ENCODE measurements at regions not wholly inside any gene's neighbourhood (a gene's known extent, or its start where the extent isn't known, plus 50 kb on each side); places are given as distances from the start of the nearest gene placed in this dataset.

DNA sequence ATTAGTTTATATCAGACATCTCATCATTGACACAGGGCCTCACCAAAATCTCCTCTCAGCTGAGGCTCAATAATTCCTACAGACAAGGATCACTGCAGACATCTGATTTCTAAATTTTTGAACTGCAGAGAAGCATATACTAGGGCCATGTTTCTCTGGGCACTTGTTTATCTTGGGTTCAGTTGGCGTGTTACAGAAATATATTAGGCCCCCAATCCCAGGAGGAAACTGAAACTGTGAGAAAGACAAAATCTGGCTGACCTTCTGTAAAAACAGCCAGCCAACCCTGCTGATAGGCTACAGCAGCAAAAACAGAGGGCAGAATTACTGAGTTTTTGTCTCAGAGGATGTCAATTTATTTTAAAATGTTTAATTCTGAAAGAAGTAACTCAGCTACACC, 634.6 kb downstream of the ETNK1 start:
- dilution Hi-C loops (cut with HindIII; ENCODE audit: low sequenced_read_pairs, unreplicated experiment) (no loop called here), in situ Hi-C loops (cut with MboI; ENCODE audit: low sequenced_read_pairs) (no loop called here), intact Hi-C loops (cut with micrococcal nuclease) (no loop called here)
- Histone ChIP-seq H4K8ac (ENCODE audit: low read depth in 2 of 2, low read length in 2 of 2) (no peak overlapping the region), H3K14ac (replicated peaks; ENCODE audit: low read depth, low read length) (no peak overlapping the region), H3K9me1 (ENCODE audit: insufficient read depth, low read length) (no peaks in the 10 kb centered on the region), H3K18ac (ENCODE audit: low read depth, low read length) (no peak overlapping the region), H3K9ac (ENCODE audit: low read depth, low read length) (no peak overlapping the region), H4K91ac (ENCODE audit: insufficient read depth, low read depth, low read length) (no peak overlapping the region), H3K9me3 (ENCODE audit: control insufficient read depth, insufficient read depth, low read length) (no peaks in the 10 kb centered on the region), H3K23ac (ENCODE audit: low read depth, low read length) (no peak overlapping the region), H3K56ac (ENCODE audit: extremely low read depth, insufficient read depth, low read length) (no peak overlapping the region), H2AK5ac (ENCODE audit: low read depth, low read length) (no peak overlapping the region), H3K27ac (ENCODE audit: insufficient read depth, low read length) (no peak overlapping the region), H2AK9ac (replicated peaks; ENCODE audit: low read depth, low read length, poor library complexity) (no peak overlapping the region), H2BK20ac (ENCODE audit: low read depth, low read length) (no peak overlapping the region), H3K27me3 (ENCODE audit: control insufficient read depth, insufficient read depth, low read length) (no peaks in the 10 kb centered on the region), H3K79me1 (ENCODE audit: low read depth in 1 of 2, low read length in 2 of 2) (no peaks in the 10 kb centered on the region), H3K4me3 (ENCODE audit: insufficient read depth, low read depth, low read length) (no peak overlapping the region), H2BK15ac (ENCODE audit: low read depth, low read length) (no peak overlapping the region), H3K4ac (ENCODE audit: low read depth, low read length) (no peak overlapping the region), H2BK5ac (ENCODE audit: low read depth, low read length, poor library complexity, severe bottlenecking) (no peak overlapping the region), H3K4me1 (ENCODE audit: control insufficient read depth, insufficient read depth, low read length) (no peaks in the 10 kb centered on the region), H3K4me2 (ENCODE audit: low read depth, low read length) (no peak overlapping the region), H4K5ac (ENCODE audit: low read depth, low read length) (no peak overlapping the region), H2BK120ac (ENCODE audit: low read depth, low read length) (no peak overlapping the region), H3K36me3 (ENCODE audit: control insufficient read depth, insufficient read depth, low read length) (no peaks in the 10 kb centered on the region), H2AFZ (replicated peaks; ENCODE audit: low read length, poor library complexity) (no peak overlapping the region), H4K20me1 (ENCODE audit: insufficient read depth, low read length) (no peaks in the 10 kb centered on the region)
- TF ChIP-seq RFX5 (IDR thresholded peaks at IDR 0.05; ENCODE audit: low read depth, low read length) = no peak
- TF ChIP-seq POLR2A (IDR thresholded peaks at IDR 0.05; ENCODE audit: low read depth, low read length) = no peak
- TF ChIP-seq MAFK (IDR thresholded peaks at IDR 0.05; ENCODE audit: low read depth, low read length) = no peak
- TF ChIP-seq, protein P1, sequence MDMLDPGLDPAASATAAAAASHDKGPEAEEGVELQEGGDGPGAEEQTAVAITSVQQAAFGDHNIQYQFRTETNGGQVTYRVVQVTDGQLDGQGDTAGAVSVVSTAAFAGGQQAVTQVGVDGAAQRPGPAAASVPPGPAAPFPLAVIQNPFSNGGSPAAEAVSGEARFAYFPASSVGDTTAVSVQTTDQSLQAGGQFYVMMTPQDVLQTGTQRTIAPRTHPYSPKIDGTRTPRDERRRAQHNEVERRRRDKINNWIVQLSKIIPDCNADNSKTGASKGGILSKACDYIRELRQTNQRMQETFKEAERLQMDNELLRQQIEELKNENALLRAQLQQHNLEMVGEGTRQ (IDR thresholded peaks at IDR 0.05; ENCODE audit: low read depth, low read length) = no peak
- no CpG with 5 or more reads among the region's 1 CpG for WGBS, 2 experiments (ENCODE audit: extremely low coverage in 2 of 2, insufficient read length in 1 of 2)
- no peak for ATAC-seq (ENCODE audit: low read depth)
- BruUV-seq (replicated peaks) = no TSS peak
- DNase-seq = no peak
- ChIA-PET POLR2A (ENCODE audit: unreplicated experiment) (no interaction called here), CTCF (no interaction called here)
